Osteocyte (in vitro differentiated cells): ENCODE measurements at regions not wholly inside any gene's neighbourhood (a gene's known extent, or its start where the extent isn't known, plus 50 kb on each side); places are given as distances from the start of the nearest gene placed in this dataset.

ENCODE experiments used
- DNase-seq: peaks from one replicate; pipeline ENCODE4 v3.0.0; 2021; ENCODE audit warnings: mixed read lengths; ENCODE audit not compliant: unreplicated experiment; ENCODE audit errors: extremely low spot score
- H3K27ac Mint-ChIP-seq: one replicate; pipeline ENCODE4 v1.8.0; 2021; ENCODE audit warnings: mild to moderate bottlenecking, mixed read lengths; ENCODE audit not compliant: unreplicated experiment
- H3K27me3 Mint-ChIP-seq: one replicate; pipeline ENCODE4 v1.8.0; 2021; ENCODE audit warnings: mixed read lengths; ENCODE audit not compliant: unreplicated experiment
- H3K36me3 Mint-ChIP-seq: one replicate; pipeline ENCODE4 v1.8.0; 2021; ENCODE audit warnings: mixed read lengths; ENCODE audit not compliant: unreplicated experiment
- H3K4me1 Mint-ChIP-seq: one replicate; pipeline ENCODE4 v1.8.0; 2021; ENCODE audit warnings: mixed read lengths; ENCODE audit not compliant: unreplicated experiment
- H3K4me3 Mint-ChIP-seq: one replicate; pipeline ENCODE4 v1.8.0; 2021; ENCODE audit warnings: mild to moderate bottlenecking, moderate library complexity, mixed read lengths; ENCODE audit not compliant: unreplicated experiment
- H3K9me3 Mint-ChIP-seq: one replicate; pipeline ENCODE4 v1.8.0; 2021; ENCODE audit warnings: mixed read lengths; ENCODE audit not compliant: unreplicated experiment
- TF ChIP-seq, protein P1 (sequence below): fragments of 200-600 bp; sonication (generic); IDR thresholded peaks from 2 replicates; pipeline ENCODE4 v1.5.0; 2021; ENCODE audit warnings: antibody characterized with exemption, mild to moderate bottlenecking, moderate library complexity

DNA sequence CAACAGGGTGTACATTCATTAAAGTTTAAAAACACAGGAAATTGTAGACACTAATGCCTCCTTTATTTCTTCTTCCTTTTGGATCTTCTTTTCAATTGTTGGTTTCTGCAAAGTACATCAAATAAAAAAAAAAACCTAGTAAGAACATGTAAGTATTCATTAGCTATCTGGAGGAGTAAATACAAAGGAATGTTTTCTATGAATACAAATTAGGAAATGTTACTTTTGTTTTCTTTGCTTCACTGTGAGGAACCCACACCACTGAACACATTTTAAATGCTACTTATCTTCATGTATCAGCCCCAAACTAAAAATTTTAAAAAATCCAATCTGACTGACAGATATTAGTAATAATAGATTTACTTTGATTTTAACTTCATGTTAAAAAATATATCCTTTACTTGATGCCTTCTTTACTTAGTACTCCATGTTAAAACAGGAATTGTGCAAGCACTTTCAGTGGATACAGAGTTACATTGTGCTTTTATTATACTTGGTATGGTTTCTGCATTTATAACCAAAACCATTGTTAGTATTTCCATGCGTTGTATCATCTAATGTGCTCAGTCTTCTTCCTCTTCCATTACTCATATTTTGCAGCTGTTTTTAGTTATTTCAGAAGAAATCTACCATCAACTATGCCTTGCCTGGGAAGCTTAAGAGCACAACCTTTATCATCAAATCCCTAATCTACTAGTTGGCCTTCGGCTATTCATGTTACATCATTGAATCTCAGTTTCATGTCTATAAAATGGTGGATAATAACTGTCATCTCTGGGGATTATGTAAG lies 236.9 kb upstream of the DPYD start:
- Mint-ChIP-seq H3K27me3 (no peaks in the 10 kb centered on the region), H3K4me3 (no peak overlapping the region), H3K9me3 (peaks cover 14% of the 10 kb centered on the region), H3K4me1 (peaks cover 17% of the 10 kb centered on the region), H3K36me3 (peaks cover 2% of the 10 kb centered on the region), H3K27ac (peak overlapping the region; percentile 73)
- no peak for DNase-seq
- TF ChIP-seq, protein P1, sequence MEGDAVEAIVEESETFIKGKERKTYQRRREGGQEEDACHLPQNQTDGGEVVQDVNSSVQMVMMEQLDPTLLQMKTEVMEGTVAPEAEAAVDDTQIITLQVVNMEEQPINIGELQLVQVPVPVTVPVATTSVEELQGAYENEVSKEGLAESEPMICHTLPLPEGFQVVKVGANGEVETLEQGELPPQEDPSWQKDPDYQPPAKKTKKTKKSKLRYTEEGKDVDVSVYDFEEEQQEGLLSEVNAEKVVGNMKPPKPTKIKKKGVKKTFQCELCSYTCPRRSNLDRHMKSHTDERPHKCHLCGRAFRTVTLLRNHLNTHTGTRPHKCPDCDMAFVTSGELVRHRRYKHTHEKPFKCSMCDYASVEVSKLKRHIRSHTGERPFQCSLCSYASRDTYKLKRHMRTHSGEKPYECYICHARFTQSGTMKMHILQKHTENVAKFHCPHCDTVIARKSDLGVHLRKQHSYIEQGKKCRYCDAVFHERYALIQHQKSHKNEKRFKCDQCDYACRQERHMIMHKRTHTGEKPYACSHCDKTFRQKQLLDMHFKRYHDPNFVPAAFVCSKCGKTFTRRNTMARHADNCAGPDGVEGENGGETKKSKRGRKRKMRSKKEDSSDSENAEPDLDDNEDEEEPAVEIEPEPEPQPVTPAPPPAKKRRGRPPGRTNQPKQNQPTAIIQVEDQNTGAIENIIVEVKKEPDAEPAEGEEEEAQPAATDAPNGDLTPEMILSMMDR: no peak

- Mint-ChIP-seq H3K4me1 (peaks cover 8% of the 10 kb centered on the region), H3K9me3 (peaks cover 17% of the 10 kb centered on the region), H3K27ac (no peak overlapping the region), H3K27me3 (no peaks in the 10 kb centered on the region), H3K4me3 (no peak overlapping the region), H3K36me3 (peaks cover 4% of the 10 kb centered on the region)
- TF ChIP-seq, protein P1: no peak
- DNase-seq: no peak
These were observed 226.4 kb upstream of the DPYD start for GRCh38 chr1:98147280-98147679.

- Mint-ChIP-seq H3K9me3 (peaks cover 7% of the 10 kb centered on the region), H3K27me3 (no peaks in the 10 kb centered on the region), H3K4me1 (peaks cover 8% of the 10 kb centered on the region), H3K27ac (no peak overlapping the region), H3K36me3 (peaks cover 2% of the 10 kb centered on the region), H3K4me3 (no peak overlapping the region)
- no peak for DNase-seq
- TF ChIP-seq, protein P1: no peak
These were observed 224.8 kb upstream of the DPYD start for GRCh38 chr1:98145655-98146054.

DNA sequence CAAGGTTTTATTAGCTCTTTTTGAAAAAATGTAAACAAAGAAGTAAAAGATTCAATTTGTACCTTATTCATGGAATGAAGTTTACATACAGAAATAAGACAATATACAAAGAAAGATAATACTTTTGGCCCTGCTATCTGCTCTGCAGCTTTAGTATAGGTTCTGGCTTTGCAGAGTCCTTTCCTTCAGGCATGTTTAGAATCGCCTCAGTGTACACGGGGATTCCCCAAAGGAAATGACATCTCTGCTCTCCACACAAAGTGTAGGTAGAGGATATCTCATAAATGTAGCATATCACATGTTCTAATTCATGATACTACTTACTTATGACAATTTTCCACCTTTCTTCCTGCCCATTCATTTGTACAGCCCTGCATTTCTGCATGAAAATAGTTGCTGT lies 222.6 kb upstream of the DPYD start:
- H3K4me1 Mint-ChIP-seq: peaks cover 8% of the 10 kb centered on the region
- H3K4me3 Mint-ChIP-seq: no peak overlapping the region
- DNase-seq: no peak
- H3K9me3 Mint-ChIP-seq: no peaks in the 10 kb centered on the region
- TF ChIP-seq, protein P1: no peak
- H3K36me3 Mint-ChIP-seq: no peaks in the 10 kb centered on the region
- H3K27ac Mint-ChIP-seq: no peak overlapping the region
- H3K27me3 Mint-ChIP-seq: no peaks in the 10 kb centered on the region

DNA sequence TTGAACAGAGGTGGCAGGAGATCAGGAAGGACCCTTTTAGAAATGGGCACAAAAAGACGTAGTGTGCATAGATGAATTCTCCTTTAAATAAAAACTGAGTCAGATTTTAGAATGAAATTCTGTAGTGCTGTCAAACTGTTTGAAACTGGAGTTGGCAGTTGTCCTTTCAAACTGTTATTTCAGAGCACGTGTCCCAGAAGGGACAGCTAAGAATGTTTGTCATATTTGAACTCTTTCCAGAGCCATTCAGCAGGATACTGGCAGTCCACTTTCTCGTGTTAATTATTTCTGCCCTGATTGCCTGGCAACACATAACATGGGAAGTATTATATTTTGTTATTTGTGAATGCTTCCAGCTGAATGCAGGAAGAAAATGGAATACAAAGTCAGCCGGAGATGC lies 212.3 kb upstream of the DPYD start:
- Mint-ChIP-seq H3K9me3 (no peaks in the 10 kb centered on the region), H3K4me1 (peaks cover 16% of the 10 kb centered on the region), H3K36me3 (no peaks in the 10 kb centered on the region), H3K27ac (peak overlapping the region; percentile 24), H3K27me3 (no peaks in the 10 kb centered on the region), H3K4me3 (no peak overlapping the region)
- TF ChIP-seq, protein P1: no peak
- no peak for DNase-seq
